GM18502 (cell line): ENCODE measurements at regions not wholly inside any gene's neighbourhood (a gene's known extent, or its start where the extent isn't known, plus 50 kb on each side); places are given as distances from the start of the nearest gene placed in this dataset.
"Not testable (repeated sequence)": the region's sequence is repeated elsewhere in the genome, so short reads cannot be mapped to it uniquely, and the experiment has no call there.

Source experiments
- ATAC-seq: cut with Tn5 transposase; IDR thresholded peaks from one replicate; pipeline ENCODE4 v1.9.1; 2021; ENCODE audit warnings: mild to moderate bottlenecking; ENCODE audit not compliant: unreplicated experiment, poor library complexity

DNA sequence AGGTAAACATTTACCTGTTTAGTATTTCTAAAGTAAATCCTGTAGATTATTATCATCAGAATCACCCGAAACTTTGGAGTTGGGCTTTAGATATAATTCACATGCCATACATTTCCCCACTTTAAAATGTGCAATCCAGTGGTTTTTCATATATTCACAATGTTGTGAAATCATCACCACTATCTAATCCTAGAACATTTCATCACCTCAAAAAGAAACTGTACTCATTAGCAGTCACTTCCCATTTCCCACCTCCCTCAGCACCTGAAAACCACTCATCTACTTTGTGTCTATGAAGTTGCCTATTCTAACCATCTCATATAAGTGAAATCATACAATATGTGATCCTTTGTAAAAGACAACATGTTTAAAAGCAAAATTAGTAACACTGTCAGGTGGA lies 182.6 kb downstream of the FZD1 start:
- no peak for ATAC-seq

DNA sequence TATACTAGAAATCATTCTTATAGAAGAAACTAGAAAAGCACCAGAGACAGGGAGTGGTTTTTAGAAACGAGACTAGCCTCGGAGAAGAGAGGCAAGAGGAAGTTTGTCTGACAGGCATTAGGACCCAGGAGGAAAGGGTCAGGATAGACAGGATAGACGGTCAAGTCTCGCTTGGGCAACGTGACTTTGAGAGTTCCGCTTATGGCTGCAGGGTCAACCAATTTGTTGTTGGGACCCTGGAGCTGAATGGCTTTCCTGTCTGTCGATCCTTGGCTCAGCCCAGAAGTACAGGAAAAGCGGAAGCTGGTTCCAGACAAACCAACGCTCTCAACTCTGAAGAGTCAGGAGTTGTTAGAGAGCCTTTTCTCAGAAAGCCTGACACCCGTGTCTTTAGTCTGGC lies 191.2 kb downstream of the FZD1 start:
- ATAC-seq, result no peak

DNA sequence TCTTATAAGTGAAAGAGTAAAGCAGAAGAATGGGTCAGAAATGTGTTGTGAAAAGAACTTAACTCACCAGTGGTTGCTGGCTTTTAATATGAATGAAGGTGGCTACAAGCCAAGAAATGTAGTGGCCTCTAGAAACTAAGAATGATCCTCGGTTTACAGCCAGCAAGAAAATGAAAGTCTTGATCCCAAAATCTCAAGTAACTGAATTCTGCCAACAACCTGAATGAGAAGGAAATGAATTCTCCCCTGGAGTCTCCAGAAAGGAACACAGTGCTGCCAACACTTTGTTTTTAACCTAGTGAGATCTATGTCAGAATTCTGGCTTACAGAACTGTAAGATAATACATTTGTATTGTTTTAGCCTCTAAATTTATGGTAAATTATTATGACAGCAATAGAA lies 193.0 kb downstream of the FZD1 start:
- no peak for ATAC-seq

DNA sequence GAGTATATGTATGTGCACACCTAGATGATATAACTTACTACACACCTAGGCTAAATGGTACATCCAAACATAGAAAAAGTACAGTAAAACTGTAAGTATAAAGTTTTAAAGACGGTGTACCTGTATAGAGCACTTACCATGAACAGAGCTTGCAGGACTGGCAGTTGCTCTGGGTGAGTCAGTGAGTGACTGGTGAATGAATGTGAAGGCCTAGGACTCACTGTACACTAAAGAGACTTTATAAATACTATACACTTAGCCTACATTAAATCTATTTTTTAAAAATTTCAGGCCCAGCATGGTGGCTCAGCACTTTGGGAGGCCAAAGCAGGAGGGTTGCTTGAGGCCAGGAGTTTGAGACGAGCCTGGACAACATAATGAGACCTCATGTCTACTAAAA lies 195.3 kb downstream of the FZD1 start:
- no peak for ATAC-seq

DNA sequence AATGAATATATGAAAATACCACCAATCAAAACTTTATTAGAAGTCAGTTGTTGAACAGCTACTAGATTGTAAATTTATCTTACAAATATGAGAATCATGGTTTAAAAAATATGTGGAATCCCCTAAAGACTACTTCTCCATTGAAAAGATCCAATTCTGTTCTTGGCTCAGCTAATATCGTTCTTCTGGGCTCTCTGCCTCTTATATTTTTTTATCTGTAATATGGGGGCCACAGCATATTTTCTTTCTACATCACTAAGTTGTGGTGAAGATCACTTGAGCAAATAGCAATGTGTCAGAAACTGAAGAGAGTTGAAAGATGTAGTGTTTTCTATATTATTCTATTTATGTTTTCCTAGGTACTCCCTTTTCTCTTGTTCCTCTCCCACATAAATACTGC lies 198.1 kb downstream of the FZD1 start:
- no peak for ATAC-seq

DNA sequence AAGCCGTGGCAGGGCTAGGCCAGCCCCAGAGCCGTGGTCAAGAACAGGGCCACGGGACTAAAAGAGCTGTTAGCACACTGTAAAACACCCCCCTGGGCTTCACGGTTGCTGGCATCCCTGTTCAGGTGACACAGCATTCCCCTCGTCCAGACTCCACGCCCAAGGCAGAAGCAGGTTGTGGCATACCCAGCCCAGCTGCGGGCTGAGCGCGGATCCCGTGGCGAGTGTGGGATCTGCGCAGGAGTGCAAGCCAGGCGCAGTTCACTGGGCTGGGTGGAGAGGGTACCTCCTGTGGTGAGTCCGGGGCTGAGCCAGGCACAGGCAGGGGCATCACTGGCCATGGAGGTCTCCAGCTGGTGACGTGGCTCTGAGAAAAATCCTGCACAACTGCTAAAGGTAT lies 199.1 kb downstream of the FZD1 start:
- ATAC-seq, result no peak

DNA sequence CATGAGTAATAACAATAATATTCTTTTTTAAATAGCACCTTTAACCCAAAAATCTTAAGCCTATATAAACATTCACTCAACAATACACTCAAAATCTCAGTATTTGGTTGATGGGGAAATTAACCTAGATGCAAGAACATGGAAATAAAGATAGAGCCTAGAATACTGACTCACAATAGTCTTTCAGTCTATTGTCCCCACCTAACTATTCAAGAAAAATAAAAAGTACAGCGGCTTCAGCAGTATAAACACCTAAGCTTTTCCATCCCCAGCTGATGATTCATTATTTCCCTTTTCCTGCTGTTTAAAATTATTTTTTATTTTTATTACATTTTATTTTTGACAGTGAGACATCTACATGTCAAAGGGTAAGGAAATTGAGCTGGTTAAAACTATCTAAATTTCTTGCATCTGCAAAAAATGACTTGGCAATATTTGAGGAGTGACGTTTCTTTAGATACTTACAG lies 201.4 kb downstream of the FZD1 start:
- ATAC-seq, result no peak

DNA sequence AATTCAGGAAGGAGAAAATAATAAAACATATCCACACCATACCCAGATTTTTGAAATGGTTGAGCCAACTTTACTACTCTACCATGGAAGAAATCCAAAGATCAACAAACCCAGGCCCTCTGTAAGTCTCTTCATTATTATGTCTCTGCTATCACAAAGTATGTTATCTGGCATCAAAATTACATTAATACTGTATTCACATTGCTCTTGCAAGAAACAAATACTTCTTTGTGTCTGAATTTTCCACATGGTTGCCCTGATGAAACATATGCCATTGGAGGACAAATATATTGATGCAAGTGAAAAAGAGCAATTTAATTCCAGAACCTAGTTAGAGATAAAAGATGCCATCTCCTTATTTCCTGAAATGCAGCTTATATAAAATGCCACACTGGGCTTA lies 204.0 kb downstream of the FZD1 start:
- ATAC-seq, result no peak

DNA sequence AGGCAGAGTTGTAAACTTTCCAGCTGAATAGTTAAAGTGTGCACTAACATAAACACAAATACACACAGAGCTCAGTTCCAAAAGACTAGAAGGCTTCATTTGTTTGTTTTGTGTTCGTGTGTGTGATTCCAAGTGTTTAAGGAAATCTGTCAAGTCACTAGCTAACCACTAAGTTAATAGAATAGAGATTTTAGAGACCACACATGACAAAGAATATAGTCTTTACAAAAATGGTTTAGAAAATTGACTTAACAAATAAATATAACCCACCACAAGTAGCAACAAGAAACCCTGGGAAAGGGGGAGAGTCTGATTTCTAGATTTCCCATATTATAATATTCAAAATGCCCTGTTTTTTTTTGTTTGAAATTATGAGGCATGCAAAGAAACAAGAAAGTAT lies 209.4 kb downstream of the FZD1 start:
- no peak for ATAC-seq

DNA sequence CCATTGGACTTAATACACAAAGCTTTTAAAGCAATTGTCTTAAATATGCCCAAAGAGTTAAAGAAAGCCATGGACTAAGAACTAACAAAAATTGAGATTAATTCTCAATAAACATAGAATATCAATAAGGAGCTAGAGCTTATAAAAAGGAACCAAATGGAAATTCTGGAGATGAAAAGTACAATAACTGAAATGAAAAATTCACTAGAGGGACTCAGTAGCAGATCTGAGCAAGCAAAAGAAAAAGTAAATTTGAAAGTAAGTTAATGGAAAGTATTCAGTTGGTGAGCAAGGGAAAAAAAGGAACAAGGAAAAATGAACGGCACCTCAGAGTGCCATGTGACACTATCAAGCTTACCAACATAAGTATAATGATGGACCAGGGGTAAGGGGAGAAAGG lies 209.8 kb downstream of the FZD1 start:
- no peak for ATAC-seq

DNA sequence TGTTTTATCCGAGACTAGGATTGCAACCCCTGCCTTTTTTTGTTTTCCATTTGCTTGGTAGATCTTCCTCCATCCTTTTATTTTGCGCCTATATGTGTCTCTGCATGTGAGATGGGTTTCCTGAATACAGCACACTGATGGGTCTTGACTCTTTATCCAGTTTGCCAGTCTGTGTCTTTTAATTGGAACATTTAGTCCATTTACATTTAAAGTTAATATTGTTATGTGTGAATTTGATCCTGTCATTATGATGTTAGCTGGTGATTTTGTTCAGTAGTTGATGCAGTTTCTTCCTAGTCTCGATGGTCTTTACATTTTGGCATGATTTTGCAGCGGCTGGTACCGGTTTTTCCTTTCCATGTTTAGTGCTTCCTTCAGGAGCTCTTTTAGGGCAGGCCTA lies 216.2 kb downstream of the FZD1 start:
- ATAC-seq, result not testable (repeated sequence)

DNA sequence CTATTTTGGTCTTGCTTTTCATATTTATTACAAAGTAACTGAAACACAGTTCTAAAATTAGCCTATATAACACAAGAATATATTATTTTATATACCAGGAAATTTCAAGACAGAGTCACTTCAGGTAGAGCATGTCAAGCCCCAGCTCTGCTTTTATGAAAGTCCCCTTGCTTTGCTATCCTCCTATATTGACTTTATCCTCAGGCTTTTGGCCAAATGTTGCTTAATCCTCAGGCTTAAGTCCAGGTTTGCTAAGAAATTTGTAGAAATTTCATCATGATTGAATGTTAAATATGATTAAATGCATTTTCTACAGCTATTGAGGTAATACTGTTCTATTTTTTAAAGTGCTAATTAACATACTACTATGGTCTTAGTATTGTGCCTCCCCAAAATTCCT lies 227.6 kb downstream of the FZD1 start:
- ATAC-seq, result no peak

DNA sequence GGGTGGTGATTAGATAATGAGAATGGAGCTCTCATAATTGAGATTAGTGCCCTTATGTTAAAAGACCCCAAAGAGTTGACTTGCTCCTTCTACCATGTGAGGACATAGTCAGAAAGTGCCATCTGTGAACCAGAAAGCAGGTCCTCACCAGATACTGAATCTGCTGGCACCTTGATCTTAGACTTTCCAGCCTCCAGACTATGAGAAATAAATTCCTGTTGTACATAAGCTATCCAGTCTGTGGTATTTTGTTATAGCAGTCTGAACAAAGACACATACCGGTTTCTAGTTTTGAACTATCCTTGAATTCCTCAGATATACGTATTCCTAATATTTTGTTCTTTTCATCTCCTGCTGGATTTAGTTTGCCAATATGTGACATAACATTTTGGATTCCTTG lies 228.1 kb downstream of the FZD1 start:
- no peak for ATAC-seq

DNA sequence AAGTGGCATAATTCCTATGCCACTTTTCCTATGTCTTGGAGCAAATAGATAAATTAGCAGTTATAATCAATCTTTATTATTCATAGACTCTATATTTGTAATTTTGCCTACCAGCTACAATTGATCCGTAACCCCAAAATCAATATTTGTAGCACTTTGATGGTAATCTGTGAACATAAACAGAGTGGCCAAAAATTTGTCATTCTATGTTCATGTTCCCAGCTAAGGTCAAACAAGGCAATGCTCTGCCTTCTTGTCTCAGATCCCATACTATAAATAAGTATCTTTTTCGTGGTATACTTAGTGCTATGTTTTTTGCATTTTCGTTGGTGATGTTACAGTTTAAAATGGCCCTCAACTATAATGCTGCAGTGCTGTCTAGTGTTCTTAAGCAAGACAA lies 228.5 kb downstream of the FZD1 start:
- no peak for ATAC-seq

DNA sequence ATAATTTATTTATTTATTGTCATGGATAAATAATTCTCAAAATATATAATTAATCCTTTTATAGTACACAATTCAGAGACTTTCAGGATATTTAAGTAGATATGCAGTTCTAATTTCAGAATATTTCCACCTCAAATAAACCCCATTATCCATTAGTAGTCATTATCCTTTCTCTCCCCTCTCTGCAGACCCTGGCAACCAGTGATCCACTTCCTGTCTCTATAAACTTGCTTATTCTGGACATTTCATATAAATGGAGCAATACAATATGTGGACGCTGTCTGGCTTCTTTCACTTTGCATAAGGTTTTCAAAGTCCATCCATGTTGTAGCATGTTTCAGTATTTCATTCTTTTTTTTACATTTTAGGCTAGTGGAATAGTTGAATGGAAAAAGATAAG lies 230.2 kb downstream of the FZD1 start:
- no peak for ATAC-seq

DNA sequence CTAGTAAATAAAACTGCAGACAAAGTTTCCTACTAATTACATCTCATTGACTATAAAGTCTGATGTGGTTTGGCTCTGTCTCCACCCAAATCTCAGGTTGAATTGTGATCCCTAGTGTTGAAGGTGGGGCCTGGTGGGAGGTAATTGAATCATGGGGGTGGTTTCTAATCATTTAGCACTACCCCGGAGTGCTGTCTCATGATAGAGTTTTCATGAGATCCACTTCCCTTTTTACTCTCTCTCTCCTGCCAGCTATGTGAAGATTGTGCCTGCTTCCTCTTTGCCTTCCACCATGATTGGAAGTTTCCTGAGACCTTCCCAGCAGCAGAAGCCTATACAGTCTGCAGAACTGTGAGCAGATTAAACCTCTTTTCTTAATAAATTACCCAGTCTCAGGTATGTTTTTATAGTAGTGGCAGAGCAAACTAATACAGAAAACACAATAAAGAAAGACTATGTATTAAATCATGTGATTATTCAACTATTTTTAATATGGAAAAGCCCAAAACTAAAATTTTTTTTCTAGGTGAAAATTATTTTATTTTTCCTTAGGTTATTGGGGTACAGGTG lies 232.1 kb downstream of the FZD1 start:
- ATAC-seq, result no peak

DNA sequence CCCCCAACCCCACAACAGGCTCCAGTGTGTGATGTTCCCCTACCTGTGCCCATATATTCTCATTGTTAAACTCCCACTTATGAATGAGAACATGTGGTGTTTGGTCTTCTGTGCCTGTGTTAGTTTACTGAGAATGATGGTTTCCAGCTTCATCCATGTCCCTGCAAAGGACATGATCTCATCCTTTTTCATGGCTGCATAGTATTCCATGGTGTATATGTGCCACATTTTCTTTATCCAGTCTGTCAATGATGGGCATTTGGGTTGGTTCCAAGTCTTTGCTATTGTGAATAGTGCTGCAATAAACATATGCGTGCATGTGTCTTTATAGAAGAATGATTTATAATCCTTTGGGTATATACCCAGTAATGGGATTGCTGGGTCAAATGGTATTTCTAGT lies 233.0 kb downstream of the FZD1 start:
- not testable (repeated sequence) for ATAC-seq

DNA sequence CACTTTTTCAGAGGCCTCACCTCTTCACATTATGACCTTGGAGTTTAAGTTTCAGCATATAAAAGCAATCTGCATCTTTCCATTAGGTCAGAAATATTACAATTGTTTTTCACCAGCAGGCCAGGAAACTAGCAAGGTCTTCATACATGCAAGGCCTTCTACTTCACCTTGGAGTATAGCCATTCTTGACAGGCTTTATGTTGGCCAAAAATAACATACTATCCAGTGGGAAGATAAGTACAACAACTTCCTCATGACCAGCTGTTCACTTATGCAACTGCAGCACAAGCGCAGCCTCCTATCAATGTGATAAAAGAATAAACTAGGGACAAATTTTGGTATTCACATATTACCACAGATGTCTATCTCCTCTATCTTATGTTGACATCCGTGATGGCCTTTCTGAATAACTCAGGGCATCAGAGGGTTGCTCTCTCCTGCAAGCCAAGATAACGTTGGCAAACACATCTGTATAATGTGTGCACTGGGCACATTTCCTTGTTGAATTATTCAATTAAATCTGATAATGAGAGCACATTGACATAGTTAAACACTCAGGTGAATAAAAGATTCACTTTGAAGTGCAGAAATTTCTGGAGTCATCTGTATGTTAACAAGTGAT lies 239.8 kb downstream of the FZD1 start:
- no peak for ATAC-seq

DNA sequence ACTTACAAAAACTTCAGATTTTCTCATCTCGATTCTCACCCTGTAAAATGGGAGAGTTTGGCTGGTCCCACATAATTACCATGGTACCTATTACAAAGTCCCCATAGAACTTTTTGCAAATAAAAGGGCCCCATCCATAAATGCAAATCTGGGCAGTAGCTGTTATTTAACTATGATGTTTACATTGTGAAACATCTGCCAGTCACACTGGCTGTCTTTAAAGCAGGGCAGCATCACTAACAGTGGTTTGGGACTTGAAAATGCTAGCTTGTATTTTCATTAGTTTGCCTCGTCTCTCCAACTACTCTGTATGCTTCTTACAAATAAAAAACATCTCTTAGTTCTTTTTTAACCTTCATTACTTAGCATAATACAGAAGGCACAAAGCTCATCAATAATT lies 240.7 kb downstream of the FZD1 start:
- ATAC-seq, result no peak

DNA sequence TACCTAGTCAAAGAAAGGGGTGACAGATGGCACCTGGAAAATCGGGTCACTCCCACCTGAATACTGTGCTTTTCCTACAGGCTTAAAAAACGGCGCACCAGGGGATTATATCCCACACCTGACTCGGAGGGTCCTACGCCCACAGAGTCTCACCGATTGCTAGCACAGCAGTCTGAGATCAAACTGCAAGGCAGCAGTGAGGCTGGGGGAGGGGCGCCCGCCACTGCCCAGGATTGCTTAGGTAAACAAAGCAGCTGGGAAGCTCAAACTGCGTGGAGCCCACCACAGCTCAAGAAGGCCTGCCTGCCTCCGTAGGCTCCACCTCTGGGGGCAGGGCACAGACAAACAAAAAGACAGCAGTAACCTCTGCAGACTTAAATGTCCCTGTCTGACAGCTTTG lies 242.7 kb downstream of the FZD1 start:
- not testable (repeated sequence) for ATAC-seq

DNA sequence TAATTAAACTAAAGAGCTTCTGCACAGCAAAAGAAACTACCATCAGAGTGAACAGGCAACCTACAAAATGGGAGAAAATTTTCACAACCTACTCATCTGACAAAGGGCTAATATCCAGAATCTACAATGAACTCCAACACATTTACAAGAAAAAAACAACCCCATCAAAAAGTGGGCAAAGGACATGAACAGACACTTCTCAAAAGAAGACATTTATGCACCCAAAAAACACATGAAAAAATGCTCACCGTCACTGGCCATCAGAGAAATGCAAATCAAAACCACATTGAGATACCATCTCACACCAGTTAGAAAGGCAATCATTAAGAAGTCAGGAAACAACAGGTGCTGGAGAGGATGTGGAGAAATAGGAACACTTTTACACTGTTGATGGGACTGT lies 247.6 kb downstream of the FZD1 start:
- not testable (repeated sequence) for ATAC-seq

DNA sequence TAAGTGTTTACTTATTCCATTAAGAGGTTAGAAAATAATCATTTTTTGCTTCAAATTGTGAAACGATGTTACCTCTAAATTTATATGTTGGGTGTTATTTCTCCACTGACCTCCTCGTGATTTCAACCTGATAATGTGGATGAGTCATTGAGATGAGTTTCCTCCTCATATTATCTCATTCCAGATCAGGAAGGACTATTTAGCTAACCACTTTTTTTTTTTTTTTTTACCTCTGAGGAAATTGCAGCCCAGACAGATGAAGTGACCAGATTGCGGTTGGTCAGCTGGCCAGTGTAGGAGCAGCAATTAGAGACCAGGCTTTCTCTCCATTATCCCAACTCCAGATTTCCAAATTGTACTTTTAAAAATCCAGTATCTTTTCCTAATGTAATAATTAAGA lies 248.7 kb downstream of the FZD1 start:
- ATAC-seq, result no peak

DNA sequence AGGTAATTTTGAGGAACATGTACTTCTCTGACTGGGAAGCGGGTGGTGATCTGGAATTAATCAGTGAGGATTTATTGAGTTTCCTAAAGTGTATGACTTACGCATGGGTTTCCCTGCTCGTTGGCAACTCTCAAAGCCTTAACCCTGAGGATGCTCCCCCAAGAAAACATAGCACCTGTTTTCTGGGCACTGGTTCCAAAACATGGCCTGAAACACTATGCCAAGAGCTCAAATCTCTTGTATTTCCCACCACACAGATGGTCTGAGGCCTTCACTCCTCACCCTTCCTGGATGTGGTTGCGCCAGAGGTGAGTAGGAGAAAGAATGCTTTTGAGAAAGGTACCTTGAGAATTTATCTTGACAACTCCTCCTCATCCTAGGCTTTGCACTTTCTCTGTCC lies 250.4 kb downstream of the FZD1 start:
- no peak for ATAC-seq
